Ascending aorta (tissue), 2 donors: ENCODE measurements at regions not wholly inside any gene's neighbourhood (a gene's known extent, or its start where the extent isn't known, plus 50 kb on each side); places are given as distances from the start of the nearest gene placed in this dataset.

Experiments used
- DNase-seq, 2 donors: peaks; one replicate each; pipeline ENCODE4 v3.0.0-alpha.2; 2019; ENCODE audit warnings: low spot score in 2 of 2
- H3K27ac ChIP-seq, 2 donors: fragments of 200-600 bp; sonication (generic); one replicate each; pipeline ENCODE4 v1.5.1; 2016 to 2017; ENCODE audit warnings: mild to moderate bottlenecking in 1 of 2
- H3K27me3 ChIP-seq: fragments of 200-600 bp; sonication (generic); one replicate; pipeline ENCODE4 v1.5.1; 2017
- H3K36me3 ChIP-seq, 2 donors: fragments of 200-600 bp; sonication (generic); one replicate each; pipeline ENCODE4 v1.5.1; 2016
- H3K4me1 ChIP-seq, 2 donors: fragments of 200-600 bp; sonication (generic); one replicate each; pipeline ENCODE4 v1.5.1; 2016 to 2017; ENCODE audit warnings: mild to moderate bottlenecking in 1 of 2
- H3K4me3 ChIP-seq, 2 donors: fragments of 200-600 bp; sonication (generic); one replicate each; pipeline ENCODE4 v1.5.1; 2016 to 2017; ENCODE audit warnings: mild to moderate bottlenecking in 1 of 2
- H3K9me3 ChIP-seq, 2 donors: fragments of 200-600 bp; sonication (generic); one replicate each; pipeline ENCODE4 v1.5.1; 2016
- CTCF ChIP-seq, 3 experiments: fragments of 200-600 bp in 2 of 3; fragments of 450-650 bp in 1 of 3; sonication (generic) in 2 of 3; IDR thresholded peaks; one replicate each; pipeline ENCODE4 v1.5.1; 2016 to 2019; ENCODE audit warnings: antibody characterized with exemption in 3 of 3, mild to moderate bottlenecking in 1 of 3, moderate library complexity in 1 of 3
- intact Hi-C: fragments of 100-400 bp; cut with DNase I; formaldehyde crosslinking; loops from one replicate; pipeline ENCODE4 v1.15.1; 2023

- no peak for TF ChIP-seq CTCF (IDR thresholded peaks at IDR 0.05)
- H3K9me3 ChIP-seq: no peaks in the 10 kb centered on the region
- no peak overlapping the region for H3K4me3 ChIP-seq
- no peaks in the 10 kb centered on the region for H3K36me3 ChIP-seq
- no peaks in the 10 kb centered on the region for H3K27me3 ChIP-seq
- H3K4me1 ChIP-seq: no peaks in the 10 kb centered on the region
- intact Hi-C loops: no loop called here
- no peak overlapping the region for H3K27ac ChIP-seq
- DNase-seq: no peak
These were observed 293.5 kb upstream of the FSTL5 start for GRCh38 chr4:162457071-162457865.

GRCh38 chr4:162456106-162456505 is 292.3 kb upstream of the FSTL5 start:
- H3K4me1 ChIP-seq: no peaks in the 10 kb centered on the region
- H3K27me3 ChIP-seq: no peaks in the 10 kb centered on the region

GRCh38 chr4:162450531-162451035 is 286.8 kb upstream of the FSTL5 start:
- Histone ChIP-seq H3K27me3 (no peaks in the 10 kb centered on the region), H3K4me3 (no peak overlapping the region), H3K4me1 (no peaks in the 10 kb centered on the region), H3K9me3 (no peaks in the 10 kb centered on the region), H3K36me3 (no peaks in the 10 kb centered on the region), H3K27ac (no peak overlapping the region)
- intact Hi-C loops: no loop called here
- no peak for TF ChIP-seq CTCF (IDR thresholded peaks at IDR 0.05)
- no peak for DNase-seq

More at GRCh38 chr4:162456106-162456505, 292.3 kb upstream of the FSTL5 start:
- no peak for TF ChIP-seq CTCF (IDR thresholded peaks at IDR 0.05)
- no peaks in the 10 kb centered on the region for H3K9me3 ChIP-seq
- H3K27ac ChIP-seq: no peak overlapping the region
- H3K4me3 ChIP-seq: no peak overlapping the region
- intact Hi-C loops: no loop called here
- DNase-seq: no peak
- no peaks in the 10 kb centered on the region for H3K36me3 ChIP-seq

GRCh38 chr4:162443510-162443909 is 279.7 kb upstream of the FSTL5 start:
- DNase-seq: no peak
- H3K27ac ChIP-seq: no peak overlapping the region
- no peak for TF ChIP-seq CTCF (IDR thresholded peaks at IDR 0.05)
- H3K36me3 ChIP-seq: no peaks in the 10 kb centered on the region
- intact Hi-C loops: no loop called here
- H3K9me3 ChIP-seq: no peaks in the 10 kb centered on the region
- no peak overlapping the region for H3K4me3 ChIP-seq
- no peaks in the 10 kb centered on the region for H3K27me3 ChIP-seq
- H3K4me1 ChIP-seq: no peaks in the 10 kb centered on the region

GRCh38 chr4:162442128-162442527 is 278.3 kb upstream of the FSTL5 start:
- no peaks in the 10 kb centered on the region for H3K9me3 ChIP-seq
- no peaks in the 10 kb centered on the region for H3K36me3 ChIP-seq
- no peak overlapping the region for H3K27ac ChIP-seq
- no peak for TF ChIP-seq CTCF (IDR thresholded peaks at IDR 0.05)
- H3K4me1 ChIP-seq: no peaks in the 10 kb centered on the region
- intact Hi-C loops: no loop called here
- no peak overlapping the region for H3K4me3 ChIP-seq
- H3K27me3 ChIP-seq: no peaks in the 10 kb centered on the region
- DNase-seq: no peak
